ENCODE measurements at regions not wholly inside any gene's neighbourhood (a gene's known extent, or its start where the extent isn't known, plus 50 kb on each side); places are given as distances from the start of the nearest gene placed in this dataset.
"Not testable (repeated sequence)": the region's sequence is repeated elsewhere in the genome, so short reads cannot be mapped to it uniquely, and the experiment has no call there.

DNA sequence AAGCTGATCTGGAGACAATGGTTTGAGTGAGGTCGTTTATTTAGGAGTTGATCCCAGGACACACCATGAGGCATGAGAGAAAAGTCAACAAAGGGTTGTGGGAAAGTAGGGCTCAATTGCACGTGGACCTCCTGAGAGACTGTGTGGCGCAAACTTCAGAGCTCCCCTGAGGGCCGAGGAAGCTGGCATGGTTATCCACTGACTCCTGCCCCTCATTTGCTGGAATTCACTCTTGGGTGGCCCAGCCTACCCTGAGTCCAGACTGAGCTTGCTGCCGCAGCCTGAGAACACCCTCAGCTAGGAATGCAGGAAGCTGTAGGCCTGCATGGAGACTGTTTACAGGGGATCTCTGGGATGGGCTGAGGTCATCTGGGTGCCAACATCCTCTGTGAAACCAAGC lies 301.0 kb downstream of the RWDD3 start:
- no peak for DNase-seq

DNA sequence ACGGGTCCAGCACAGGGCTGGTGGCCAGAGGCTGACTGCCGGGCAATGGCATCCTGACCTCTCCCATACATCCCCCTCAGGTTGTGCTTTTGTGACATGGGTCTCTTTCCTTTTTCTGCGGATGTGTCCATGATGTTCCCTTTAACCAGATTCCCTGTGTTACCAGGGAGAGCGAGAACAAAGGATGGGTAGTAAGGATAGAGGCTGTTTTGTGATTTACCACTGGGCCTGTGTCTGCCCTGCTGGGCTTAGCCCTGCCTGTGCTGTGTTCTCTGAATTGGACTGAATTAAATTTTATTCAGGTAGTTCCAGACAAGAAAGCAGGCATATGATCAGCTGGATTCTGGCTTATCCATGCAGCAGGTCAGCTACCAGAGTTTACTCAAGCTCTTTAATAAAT lies 301.6 kb downstream of the RWDD3 start:
- no peak for DNase-seq

DNA sequence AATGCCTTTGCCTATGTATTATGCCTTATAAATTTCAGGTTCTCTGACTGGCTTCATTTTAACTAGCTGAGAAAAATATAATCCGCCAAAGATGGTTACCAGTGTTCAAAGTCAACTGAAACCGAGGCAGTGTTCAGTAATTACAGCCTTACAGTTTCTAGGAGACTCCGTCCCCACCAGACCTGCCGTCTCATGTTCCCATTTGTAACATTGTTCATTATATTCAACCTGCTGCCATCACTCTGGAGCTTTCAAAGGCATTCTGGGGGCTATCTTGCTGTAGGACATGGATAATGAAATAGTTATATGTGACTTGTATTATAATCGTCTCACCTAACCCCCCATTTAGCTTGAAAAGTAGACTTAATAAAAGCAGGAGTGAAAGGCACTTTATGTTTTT lies 302.5 kb downstream of the RWDD3 start:
- no peak for DNase-seq

DNA sequence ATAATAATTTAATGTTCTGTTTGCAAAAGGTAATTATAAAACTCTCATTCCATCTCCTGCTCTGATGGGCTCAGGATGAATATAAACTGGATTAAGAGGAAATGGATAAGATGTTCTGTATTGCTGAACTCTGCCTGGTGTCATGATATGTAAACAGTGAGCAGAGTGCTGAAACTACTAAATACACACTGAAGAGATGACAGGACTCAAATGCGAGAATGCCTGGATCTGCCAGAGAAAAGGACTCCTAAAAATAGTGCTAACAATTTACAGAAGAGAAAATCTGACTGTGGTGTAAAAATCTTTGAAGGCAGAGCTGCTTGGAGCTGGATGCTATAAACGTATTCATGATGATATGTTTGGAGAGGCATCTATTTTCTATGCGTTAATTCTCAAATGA lies 303.2 kb downstream of the RWDD3 start:
- no peak for DNase-seq

DNA sequence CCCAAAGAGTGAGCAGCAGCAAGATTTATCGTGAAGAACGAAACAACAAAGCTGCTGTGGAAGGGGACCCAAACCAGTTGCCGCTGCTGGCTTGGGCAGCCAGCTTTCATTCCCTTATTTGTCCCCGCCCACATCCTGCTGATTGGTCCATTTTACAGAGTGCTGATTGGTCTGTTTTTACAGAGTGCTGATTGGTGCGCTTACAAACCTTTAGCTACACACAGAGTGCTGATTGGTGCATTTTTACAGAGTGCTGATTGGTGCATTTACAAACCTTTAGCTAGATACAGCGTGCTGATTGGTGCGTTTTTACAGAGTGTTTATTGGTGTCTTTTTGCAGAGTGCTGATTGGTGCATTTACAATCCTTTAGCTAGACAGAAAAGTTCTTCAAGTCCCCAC lies 304.2 kb downstream of the RWDD3 start:
- not testable (repeated sequence) for DNase-seq

DNA sequence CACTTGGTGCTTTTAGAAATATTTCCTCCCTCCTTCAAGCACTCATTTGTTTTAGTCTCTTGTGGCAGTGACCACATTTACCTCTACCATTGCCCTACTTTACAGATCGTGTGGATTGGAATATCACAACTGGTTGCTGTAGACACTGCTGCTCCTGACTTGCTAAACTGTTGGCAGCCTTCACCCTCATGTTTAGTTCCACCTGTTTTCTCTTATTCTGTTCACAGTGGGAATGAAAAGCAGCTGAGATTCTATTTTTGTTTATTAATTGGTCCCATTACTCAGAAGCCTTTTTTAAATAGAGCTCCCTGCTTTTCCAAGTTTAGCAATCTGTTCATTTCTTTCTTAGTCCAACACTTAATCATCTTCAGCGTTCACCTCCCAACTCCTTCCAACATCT lies 308.9 kb downstream of the RWDD3 start:
- no peak for DNase-seq

DNA sequence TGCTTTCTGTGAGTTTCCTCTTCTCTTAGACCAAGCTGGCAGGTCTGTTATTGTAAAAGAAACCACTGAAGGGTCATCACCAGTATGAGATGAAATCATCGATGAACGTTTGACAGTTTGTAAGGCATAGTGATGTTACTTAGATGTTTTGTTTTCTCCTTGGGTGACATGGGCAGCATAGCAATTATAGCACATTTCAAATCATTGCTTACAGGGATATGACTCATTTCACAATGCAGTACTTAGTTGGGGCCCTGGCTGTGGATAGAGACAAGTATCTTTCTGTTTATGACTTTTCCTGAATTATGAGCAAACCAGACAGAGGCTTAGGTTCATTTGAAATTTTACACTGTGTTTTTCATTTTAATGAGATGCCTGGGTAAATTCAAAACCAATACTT lies 313.0 kb downstream of the RWDD3 start:
- no peak for DNase-seq

DNA sequence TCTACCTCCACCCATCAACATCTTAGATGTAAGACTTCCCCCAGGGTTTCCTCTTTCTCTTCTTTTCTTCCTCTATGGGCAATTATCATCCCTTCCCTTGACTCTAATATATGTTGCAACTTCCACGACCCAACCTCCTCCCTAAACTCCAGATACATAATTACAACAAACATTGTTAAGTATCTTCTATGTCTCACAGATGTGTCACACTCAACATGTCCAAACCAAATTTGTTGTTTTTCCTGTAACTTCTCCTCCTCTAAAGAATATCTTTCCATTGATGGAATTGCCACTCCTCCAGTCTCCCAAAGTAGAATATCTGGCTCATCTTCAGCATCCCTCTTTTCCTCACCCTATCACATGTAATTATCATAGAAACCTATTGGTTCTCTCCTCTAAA lies 314.2 kb downstream of the RWDD3 start:
- DNase-seq = no peak

DNA sequence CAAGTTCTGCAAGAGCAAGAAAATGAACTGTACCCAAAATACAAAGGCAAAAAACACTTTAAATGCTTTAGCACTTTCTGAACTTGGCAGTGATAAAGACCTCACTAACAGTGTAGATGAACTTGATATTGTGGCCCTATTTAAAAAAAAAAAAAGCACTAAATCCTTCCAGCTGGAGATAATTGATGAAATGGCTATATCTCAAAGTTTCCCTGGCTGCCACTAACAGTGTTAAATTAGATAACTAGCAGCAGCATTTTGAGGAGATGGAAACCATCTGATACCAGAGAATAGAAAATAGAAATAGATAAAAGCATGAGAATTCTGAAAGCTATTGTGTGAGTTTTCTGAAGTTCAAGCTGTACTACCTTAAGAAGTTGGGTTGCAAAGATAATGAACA lies 317.2 kb downstream of the RWDD3 start:
- DNase-seq = no peak

DNA sequence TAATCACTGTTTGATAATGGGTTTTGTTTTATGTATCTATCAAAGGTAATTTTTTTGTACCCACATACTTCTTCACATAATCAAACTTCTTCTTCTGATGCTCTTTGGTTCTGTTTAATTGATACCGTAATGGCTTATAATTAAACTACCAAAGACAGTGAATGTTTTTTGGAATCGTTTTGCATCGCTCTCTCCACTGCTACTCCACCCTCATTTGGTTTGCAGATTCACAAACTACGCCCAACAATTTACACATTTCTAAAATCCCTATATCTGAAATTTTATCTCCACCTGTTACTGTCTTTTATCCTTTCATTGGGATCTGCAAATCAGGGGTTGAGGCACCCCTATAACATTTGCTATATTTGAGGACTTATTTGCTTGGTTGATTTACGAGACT lies 319.6 kb downstream of the RWDD3 start:
- no peak for DNase-seq

DNA sequence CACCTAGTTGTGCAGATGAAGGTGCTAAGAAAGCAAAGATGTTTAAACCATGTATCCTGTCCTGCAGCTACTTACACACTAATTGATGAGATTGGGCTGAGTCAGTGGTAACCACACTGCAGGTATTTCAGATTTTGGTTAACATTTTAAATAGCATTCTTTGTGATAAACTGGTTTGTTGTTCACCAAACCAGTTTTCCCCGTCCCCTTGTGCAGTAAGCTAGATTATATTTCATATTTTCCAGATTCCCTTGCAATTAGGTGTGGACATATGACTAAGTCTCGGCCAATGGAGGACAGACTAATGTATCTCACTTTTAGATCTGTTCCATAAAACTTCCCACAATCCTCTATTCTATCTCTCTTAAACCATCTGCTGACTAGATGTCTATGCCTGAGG lies 320.4 kb downstream of the RWDD3 start:
- DNase-seq = no peak

DNA sequence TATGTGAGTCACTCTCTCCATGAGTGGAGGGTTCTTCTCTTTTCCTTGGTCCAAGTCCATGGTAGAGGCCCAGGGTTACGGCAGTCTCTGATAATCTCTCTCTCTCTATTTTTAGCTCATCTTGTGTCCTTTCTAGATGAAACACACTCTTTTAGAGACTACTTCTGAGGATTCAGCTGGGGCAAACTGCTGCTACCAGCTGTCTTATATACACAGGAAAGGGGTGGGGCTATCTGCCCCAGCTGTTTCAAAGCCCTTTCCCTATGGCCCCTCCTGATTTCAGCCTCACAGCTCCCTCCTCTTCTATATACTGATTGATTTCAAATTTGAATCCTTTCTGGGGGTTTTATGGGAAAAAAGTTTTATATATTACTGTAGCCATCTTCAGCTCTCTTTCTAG lies 324.8 kb downstream of the RWDD3 start:
- no peak for DNase-seq

DNA sequence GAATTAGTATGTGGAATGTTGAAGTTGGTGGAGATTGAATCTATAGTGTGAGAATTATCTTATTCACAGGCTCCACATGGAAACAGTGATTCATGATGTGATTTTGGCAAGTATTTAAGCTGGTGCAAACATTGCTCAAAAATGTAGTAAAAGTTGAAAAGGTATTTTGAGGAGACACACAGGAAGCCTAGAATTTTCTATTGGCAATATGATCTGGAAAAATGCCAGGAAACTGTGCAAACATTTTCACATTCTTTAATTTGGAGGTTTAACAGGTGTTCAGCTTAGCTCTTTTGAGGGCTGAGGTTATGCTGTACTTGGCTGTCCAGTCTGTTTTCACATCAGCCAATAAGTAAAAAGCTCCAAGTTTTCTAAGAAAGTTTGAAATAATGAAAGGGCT lies 327.3 kb downstream of the RWDD3 start:
- no peak for DNase-seq

DNA sequence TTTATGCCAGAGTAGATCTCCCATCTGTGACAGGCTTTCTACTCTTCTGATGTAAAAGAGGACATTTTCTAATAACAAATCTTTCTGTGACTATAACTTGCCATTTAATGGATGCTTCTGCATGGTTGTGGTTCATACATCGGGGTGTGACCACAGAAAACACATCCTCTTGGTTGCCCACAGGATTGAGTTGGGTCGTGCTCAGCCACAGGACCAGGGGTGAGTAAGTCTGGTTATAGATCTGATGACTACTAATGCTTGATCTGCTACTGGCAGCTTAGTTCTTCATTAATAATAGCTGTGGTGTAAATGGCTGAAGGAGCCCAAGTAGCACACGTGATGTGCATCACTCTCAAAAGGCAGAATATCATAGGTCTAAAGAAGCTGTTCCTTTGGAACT lies 328.2 kb downstream of the RWDD3 start:
- DNase-seq = no peak

DNA sequence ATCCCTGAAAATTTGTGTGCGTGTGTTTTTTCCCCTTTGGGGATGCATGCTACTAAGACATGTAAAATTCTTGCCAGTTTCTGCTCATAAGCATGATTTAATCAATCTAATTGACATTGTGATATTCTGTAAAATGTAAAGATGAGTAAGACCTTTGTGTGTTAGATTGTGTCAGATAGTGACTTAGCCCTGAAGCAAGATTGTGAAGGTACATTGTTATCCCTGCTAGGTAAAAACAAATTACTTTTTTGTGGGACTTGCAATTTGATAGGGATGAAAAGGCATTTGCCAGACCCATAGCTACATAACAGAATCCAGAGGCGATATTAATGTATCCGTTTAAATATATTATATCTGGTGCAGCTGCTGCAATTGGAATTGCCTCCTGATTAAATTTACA lies 338.0 kb downstream of the RWDD3 start:
- DNase-seq = no peak

DNA sequence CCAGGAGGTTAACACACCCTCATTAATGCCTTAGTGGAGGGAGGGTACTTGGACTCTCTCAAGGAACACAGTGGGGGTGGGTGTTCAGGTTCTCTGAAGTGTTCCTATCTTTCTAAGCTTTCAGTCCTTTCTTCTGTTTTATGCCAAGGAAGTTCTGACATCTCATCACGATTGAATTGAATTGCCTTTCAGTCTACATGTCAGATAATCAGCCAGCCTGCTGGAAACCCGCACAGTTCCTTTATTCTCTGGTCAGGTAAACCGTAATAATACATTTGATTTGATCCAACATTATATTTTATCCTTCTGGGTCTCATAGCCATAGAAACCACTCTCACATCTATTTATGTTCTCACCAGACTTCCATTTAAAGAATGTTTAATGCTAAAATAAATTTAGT lies 339.0 kb downstream of the RWDD3 start:
- DNase-seq = no peak

DNA sequence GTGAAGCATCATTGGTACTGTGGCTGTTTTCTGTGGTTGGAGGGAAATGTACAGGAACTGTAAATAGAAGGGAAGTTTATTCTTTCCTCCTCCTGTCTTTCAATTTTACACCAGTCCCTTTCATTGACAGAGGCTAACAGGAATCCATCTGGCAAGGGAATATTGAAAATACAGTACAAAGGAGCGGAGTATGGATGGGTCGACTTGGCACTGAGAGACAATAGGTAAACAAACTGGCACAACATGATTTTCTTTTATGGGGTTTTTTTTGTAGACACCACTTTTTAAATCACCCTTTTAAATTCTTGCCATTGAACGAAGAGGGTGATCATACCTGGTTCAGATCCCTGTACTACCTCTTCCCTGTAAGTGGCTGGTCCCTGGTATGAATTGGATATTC lies 341.3 kb downstream of the RWDD3 start:
- no peak for DNase-seq

DNA sequence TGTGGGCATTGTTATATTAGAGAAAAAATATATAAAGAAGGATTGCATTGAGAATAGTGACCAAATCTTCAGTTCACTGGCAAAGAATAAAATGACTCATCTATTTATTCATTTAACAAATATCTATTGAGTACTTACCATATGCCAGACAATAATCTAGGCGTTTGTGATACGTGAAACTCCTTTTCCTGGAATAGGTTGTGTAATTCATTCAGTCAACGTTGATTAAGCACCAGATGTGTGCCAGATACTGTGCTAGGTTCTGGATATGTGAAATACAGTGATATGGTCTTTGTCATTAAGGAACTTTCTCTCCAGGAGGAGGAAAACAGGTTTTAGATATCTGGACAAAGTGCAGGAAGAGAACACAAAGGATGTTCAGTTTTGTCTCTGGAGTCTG lies 344.5 kb downstream of the RWDD3 start:
- DNase-seq = no peak

DNA sequence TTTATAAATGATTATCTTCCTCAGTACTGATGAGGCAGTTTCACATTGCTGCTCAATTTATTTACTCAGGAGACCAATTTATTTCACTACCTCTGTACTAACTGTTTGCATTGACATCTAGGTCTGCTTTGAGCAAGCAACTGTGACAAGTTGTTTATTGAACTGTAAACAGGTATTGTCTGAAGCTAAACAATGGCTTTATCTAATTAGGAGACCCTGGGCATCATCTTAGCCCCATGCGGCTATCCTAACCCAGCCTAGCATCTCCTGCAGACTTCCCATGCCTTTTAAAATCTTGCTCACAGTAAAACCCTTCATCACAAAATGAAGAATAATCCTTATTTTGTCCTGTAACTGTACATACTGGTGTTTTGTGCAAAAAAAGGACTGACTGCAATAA lies 348.2 kb downstream of the RWDD3 start:
- no peak for DNase-seq

DNA sequence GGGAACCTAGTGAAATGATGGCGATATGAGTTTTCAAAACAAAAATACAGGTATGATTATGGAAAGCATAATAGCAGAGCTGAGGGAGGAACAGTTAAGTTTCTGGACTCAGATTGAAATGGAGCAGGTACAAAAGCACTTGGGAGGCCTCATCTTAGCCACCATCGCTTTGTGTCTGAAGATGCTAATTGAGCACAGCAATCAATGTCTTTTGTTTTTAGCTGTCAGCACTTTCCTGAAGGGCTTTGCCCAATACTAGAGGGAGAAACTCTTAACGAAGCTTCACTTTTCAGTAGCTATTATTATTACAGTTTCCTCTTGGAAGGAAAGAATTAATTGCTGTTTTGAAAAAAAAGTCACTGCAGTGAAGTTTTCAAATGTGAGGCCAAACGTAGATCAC lies 348.7 kb downstream of the RWDD3 start:
- no peak for DNase-seq

DNA sequence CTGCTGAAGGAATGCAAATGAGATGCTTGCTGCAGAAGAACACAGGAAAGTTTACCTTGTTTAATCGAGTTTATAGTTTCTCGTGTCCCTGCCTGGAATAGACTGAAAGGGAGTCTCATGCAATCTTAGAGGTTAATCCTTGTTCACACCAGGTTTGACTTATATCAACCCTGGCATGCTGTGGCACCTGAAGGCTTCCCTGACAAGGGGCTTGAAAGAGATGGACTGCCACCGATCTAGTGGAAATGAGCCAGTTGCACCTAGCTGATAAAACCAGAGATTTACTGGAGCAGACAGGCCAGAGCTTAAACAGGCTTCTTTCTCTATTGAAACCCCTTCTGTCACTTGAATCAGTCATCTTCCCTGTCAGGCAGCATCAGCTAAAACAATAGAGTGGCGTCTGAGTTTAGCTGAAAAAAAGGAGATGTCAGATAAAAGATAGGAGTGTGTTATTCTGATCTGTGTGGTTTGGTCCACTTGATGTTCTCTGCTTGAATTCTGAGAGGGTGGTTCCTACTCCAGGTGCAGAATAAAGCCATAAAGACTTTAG lies 349.7 kb downstream of the RWDD3 start:
- no peak for DNase-seq

DNA sequence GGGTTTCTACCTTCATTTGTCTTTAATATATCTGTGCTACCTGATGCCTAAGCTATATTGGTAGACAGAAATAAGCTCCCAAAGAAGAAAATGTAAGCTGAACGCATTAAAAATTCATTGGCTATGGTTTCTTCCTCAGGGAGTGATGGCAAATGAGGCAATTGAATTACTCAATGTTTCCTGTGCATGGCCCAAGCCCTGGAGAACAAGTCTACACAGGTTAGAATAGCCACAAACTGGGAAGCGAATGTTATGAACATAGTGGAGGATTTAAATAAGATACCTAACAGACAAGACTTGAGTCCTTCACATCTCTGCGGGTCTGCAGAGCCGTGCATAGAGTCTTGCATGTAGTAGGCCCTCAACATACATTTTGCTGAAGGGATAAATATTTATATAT lies 350.3 kb downstream of the RWDD3 start:
- DNase-seq = no peak

DNA sequence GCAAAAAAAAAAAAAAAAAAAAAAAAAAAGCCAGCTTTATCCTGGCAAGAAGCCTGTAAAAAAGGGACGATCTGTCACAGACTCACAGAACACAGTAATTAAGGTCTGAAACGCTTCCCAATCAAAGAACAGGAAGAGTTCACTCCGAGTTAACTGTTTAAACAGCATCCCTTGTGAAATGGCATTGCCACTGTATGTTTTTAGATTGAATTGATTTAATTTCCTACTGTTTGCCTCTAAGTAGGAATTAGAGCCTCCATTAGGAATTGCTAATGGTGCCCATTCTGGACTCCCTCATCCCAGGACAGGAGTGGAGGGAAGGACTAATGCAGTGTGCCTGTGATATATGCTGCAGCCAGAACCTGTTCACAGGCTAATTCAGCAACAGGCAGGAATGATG lies 370.8 kb downstream of the RWDD3 start:
- no peak for DNase-seq

DNA sequence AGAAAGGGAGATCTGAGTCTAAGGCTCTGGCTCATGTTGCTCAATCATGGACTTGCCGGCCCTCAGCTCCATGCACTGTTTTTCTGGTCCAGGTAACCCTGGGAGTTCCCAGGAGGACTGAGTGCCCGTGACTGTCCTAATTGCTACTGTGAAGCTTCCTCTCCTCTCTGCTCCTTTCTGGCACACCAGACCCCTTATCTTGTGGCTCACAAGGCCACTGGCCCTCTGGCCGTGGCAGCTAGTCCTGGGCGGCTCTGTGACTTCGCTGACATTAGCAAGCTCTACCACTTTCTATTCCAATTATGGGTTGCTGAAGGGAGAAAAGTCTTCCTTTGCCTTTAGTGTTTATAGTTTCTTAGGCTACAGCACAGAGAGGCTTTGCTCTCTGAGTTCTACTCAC lies 380.2 kb downstream of the RWDD3 start:
- no peak for DNase-seq

DNA sequence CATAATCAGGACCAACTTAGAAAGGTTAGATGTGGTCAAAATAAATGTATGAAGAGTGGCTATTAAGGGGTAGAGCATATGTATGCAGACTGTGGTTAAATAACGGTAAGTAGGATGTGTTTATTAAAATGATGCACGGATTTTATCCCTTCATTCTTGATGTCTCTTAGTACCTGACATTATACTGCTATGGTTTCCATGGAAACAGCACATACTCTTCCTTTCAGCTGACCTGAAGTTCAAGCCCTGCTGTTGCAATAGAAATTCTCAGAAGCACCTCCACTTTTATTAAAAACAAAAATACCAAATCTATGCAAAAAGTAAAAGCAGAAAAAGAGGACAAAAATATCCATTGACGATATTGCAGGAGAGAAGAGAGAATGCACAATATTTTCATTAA lies 381.4 kb downstream of the RWDD3 start:
- no peak for DNase-seq

DNA sequence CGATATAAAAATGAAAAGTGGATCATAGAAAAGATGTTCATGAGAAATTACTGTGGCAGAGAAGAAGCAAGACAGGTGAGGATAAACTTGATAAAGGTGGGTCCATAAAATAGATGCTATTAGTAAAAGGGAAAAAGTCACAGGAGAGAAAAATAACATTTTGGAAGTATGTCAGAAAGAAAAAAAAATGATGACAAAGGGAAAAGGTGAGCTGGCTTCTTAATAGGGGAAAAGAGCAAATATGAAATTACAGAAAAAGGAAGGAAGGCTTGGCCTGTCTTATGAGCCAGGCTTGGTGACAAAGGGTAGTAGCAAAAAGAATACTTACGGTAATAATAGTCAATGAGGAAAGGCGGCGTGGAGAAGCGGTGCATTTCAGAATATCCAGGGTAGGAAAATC lies 386.1 kb downstream of the RWDD3 start:
- no peak for DNase-seq
